ENCODE measurements at regions not wholly inside any gene's neighbourhood (a gene's known extent, or its start where the extent isn't known, plus 50 kb on each side); places are given as distances from the start of the nearest gene placed in this dataset.

- DNase-seq (ENCODE audit: low read depth): no peak
These were observed 197.7 kb upstream of the CIBAR2 start for GRCh38 chr16:85309656-85310587.

GRCh38 chr16:85310868-85311585, 198.8 kb upstream of the CIBAR2 start:
- no peak for DNase-seq (ENCODE audit: low read depth)

GRCh38 chr16:85311741-85312140, 199.5 kb upstream of the CIBAR2 start:
- DNase-seq (ENCODE audit: low read depth): no peak

- DNase-seq (ENCODE audit: low read depth): no peak
These were observed 199.9 kb upstream of the CIBAR2 start for GRCh38 chr16:85312174-85312573.

GRCh38 chr16:85312642-85313525, 200.6 kb upstream of the CIBAR2 start:
- no peak for DNase-seq (ENCODE audit: low read depth)

- peak; percentile 14 for DNase-seq (ENCODE audit: low read depth)
These were observed 201.4 kb upstream of the CIBAR2 start for GRCh38 chr16:85313526-85314301.

- DNase-seq (ENCODE audit: low read depth): peak; percentile 36
These were observed 202.3 kb upstream of the CIBAR2 start for GRCh38 chr16:85314512-85314971.

- DNase-seq (ENCODE audit: low read depth): no peak
These were observed 203.6 kb upstream of the CIBAR2 start for GRCh38 chr16:85315866-85316265.

- DNase-seq (ENCODE audit: low read depth): peak; percentile 39
These were observed 204.1 kb upstream of the CIBAR2 start for GRCh38 chr16:85316321-85316919.

GRCh38 chr16:85316944-85317343, 204.7 kb upstream of the CIBAR2 start:
- no peak for DNase-seq (ENCODE audit: low read depth)

GRCh38 chr16:85317704-85318103, 205.4 kb upstream of the CIBAR2 start:
- DNase-seq (ENCODE audit: low read depth): no peak

- DNase-seq (ENCODE audit: low read depth): no peak
These were observed 207.1 kb upstream of the CIBAR2 start for GRCh38 chr16:85319208-85319983.

- DNase-seq (ENCODE audit: low read depth): no peak
These were observed 207.7 kb upstream of the CIBAR2 start for GRCh38 chr16:85319984-85320440.

GRCh38 chr16:85320677-85321385, 208.6 kb upstream of the CIBAR2 start:
- DNase-seq (ENCODE audit: low read depth): no peak

- peak; percentile 100 for DNase-seq (ENCODE audit: low read depth)
These were observed 209.4 kb upstream of the CIBAR2 start for GRCh38 chr16:85321509-85322271.

- DNase-seq (ENCODE audit: low read depth): no peak
These were observed 211.1 kb upstream of the CIBAR2 start for GRCh38 chr16:85323230-85323960.

GRCh38 chr16:85323961-85324253, 211.6 kb upstream of the CIBAR2 start:
- DNase-seq (ENCODE audit: low read depth): no peak

GRCh38 chr16:85324488-85324887, 212.2 kb upstream of the CIBAR2 start:
- DNase-seq (ENCODE audit: low read depth): no peak

Measured in fibroblast of gingiva (primary cell).